ENCODE measurements at regions not wholly inside any gene's neighbourhood (a gene's known extent, or its start where the extent isn't known, plus 50 kb on each side); places are given as distances from the start of the nearest gene placed in this dataset.
"Not testable (repeated sequence)": the region's sequence is repeated elsewhere in the genome, so short reads cannot be mapped to it uniquely, and the experiment has no call there.

GRCh38 chr2:237210763-237211162 lies 125.1 kb downstream of the COPS8 start:
- Histone ChIP-seq H3K4me3 (no peak overlapping the region), H3K4me2 (no peak overlapping the region), H3F3A (ENCODE audit: insufficient read depth, low read depth) (peaks cover 18% of the 10 kb centered on the region; the same call in 1 of the 2 replicates), H3K36me3 (ENCODE audit: low read depth) (no peaks in the 10 kb centered on the region), H3K27me3 (ENCODE audit: insufficient read depth, low read depth) (no peaks in the 10 kb centered on the region), H2AFZ (no peak overlapping the region), H4K20me1 (ENCODE audit: insufficient read depth) (no peaks in the 10 kb centered on the region), H3K4me1 (replicated peaks; ENCODE audit: insufficient read depth) (peaks cover 11% of the 10 kb centered on the region), H3K27ac (no peak overlapping the region), H3K79me2 (ENCODE audit: low read depth) (no peaks in the 10 kb centered on the region), H3K9me2 (ENCODE audit: insufficient read depth) (no peaks in the 10 kb centered on the region), H3K9me3 (ENCODE audit: insufficient read depth, low read depth) (no peaks in the 10 kb centered on the region)
- TF ChIP-seq EZH2 (IDR thresholded peaks at IDR 0.05; ENCODE audit: low read depth), result no peak
- no peak for TF ChIP-seq CTCF (conservative IDR thresholded peaks at IDR 0.05)
- DNase-seq, result no peak
- BruUV-seq (replicated peaks), result no TSS peak
- intact Hi-C loops (cut with micrococcal nuclease; ENCODE audit: unreplicated experiment), result no loop called here
- POLR2A ChIA-PET (ENCODE audit: unreplicated experiment), result no interaction called here
- CTCF ChIA-PET, result no interaction called here

- H3K36me3 ChIP-seq (ENCODE audit: low read depth); intact Hi-C loops (cut with micrococcal nuclease; ENCODE audit: unreplicated experiment); CTCF ChIA-PET: not testable (repeated sequence)
These were observed 126.9 kb downstream of the COPS8 start for GRCh38 chr2:237212356-237213279.

GRCh38 chr2:237213315-237214022 lies 127.8 kb downstream of the COPS8 start:
- Histone ChIP-seq H3K79me2 (ENCODE audit: low read depth) (no peaks in the 10 kb centered on the region), H3K4me2 (no peak overlapping the region), H4K20me1 (ENCODE audit: insufficient read depth) (no peaks in the 10 kb centered on the region), H3K27ac (no peak overlapping the region), H3K9me3 (ENCODE audit: insufficient read depth, low read depth) (no peaks in the 10 kb centered on the region), H3K9me2 (ENCODE audit: insufficient read depth) (no peaks in the 10 kb centered on the region), H3K36me3 (ENCODE audit: low read depth) (no peaks in the 10 kb centered on the region), H3K4me3 (no peak overlapping the region), H3K4me1 (replicated peaks; ENCODE audit: insufficient read depth) (no peaks in the 10 kb centered on the region), H2AFZ (no peak overlapping the region), H3F3A (ENCODE audit: insufficient read depth, low read depth) (peaks cover 18% of the 10 kb centered on the region; the same call in 1 of the 2 replicates), H3K27me3 (ENCODE audit: insufficient read depth, low read depth) (no peaks in the 10 kb centered on the region)
- ChIA-PET POLR2A (ENCODE audit: unreplicated experiment) (interaction anchor here (0.6 kb wide), 1 partner anchor 75 kb away, joined by 8 read pairs; no protein-coding TSS in a partner anchor), CTCF (no interaction called here)
- no TSS peak for BruUV-seq (replicated peaks)
- DNase-seq, result no peak
- TF ChIP-seq CTCF (conservative IDR thresholded peaks at IDR 0.05) (no peak), EZH2 (IDR thresholded peaks at IDR 0.05; ENCODE audit: low read depth) (no peak)
- intact Hi-C loops (cut with micrococcal nuclease; ENCODE audit: unreplicated experiment), result no loop called here

More at GRCh38 chr2:237212356-237213279, 126.9 kb downstream of the COPS8 start:
- DNase-seq; H3K4me2 ChIP-seq; H3K9me3 ChIP-seq (ENCODE audit: insufficient read depth, low read depth); H2AFZ ChIP-seq; H4K20me1 ChIP-seq (ENCODE audit: insufficient read depth); H3K27me3 ChIP-seq (ENCODE audit: insufficient read depth, low read depth); POLR2A ChIA-PET (ENCODE audit: unreplicated experiment); H3K4me1 ChIP-seq (replicated peaks; ENCODE audit: insufficient read depth); H3K9me2 ChIP-seq (ENCODE audit: insufficient read depth); H3K4me3 ChIP-seq; H3K79me2 ChIP-seq (ENCODE audit: low read depth); H3K27ac ChIP-seq; BruUV-seq (replicated peaks): not testable (repeated sequence)
- peaks cover 18% of the 10 kb centered on the region; the same call in 1 of the 2 replicates for H3F3A ChIP-seq (ENCODE audit: insufficient read depth, low read depth)
